ENCODE measurements at regions not wholly inside any gene's neighbourhood (a gene's known extent, or its start where the extent isn't known, plus 50 kb on each side); places are given as distances from the start of the nearest gene placed in this dataset.

DNA sequence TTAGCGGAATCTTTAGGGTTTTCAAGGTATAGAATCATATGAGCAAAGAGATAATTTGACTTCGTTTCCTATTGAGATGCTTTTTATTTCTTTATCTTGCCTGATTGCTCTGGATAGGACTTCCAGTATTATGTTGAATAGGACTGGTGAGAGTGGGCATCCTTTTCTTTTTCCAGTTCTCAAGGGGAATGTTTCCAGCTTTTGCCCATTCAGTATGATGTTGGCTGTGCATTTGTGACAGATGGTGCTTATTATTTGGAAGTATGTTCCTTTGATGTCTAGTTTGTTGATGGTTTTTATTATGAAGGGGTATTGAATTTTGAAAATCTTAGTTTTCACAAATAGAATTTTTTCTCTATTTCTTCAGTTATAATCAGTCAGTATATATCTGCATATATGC lies 656.6 kb upstream of the MAP3K7 start:
- TF ChIP-seq CTCF (IDR thresholded peaks at IDR 0.05; ENCODE audit: poor library complexity) = no peak
- TF ChIP-seq EZH2 (IDR thresholded peaks at IDR 0.05; ENCODE audit: borderline replicate concordance) = no peak

Data from hepatocyte (in vitro differentiated cells).